Ishikawa (cell line): ENCODE measurements at regions not wholly inside any gene's neighbourhood (a gene's known extent, or its start where the extent isn't known, plus 50 kb on each side); places are given as distances from the start of the nearest gene placed in this dataset.

ENCODE experiments used
- CEBPB ChIP-seq: IDR thresholded peaks from 2 replicates; pipeline ENCODE4 v1.6.1; 2012
- CREB1 ChIP-seq: IDR thresholded peaks from 2 replicates; pipeline ENCODE4 v1.6.1; 2012; ENCODE audit warnings: low read depth
- EGR1 ChIP-seq: IDR thresholded peaks from 2 replicates; pipeline ENCODE4 v1.6.1; 2012
- EP300 ChIP-seq: IDR thresholded peaks from 2 replicates; pipeline ENCODE4 v1.6.1; 2012; ENCODE audit warnings: borderline replicate concordance
- FOXM1 ChIP-seq: IDR thresholded peaks from 2 replicates; pipeline ENCODE4 v1.6.1; 2012; ENCODE audit warnings: low read depth, borderline replicate concordance
- NFIC ChIP-seq: IDR thresholded peaks from 2 replicates; pipeline ENCODE4 v1.6.1; 2012
- RAD21 ChIP-seq: IDR thresholded peaks from 2 replicates; pipeline ENCODE4 v1.6.1; 2012; ENCODE audit warnings: low read depth
- TAF1 ChIP-seq: IDR thresholded peaks from 2 replicates; pipeline ENCODE4 v1.6.1; 2012; ENCODE audit warnings: low read depth, mild to moderate bottlenecking
- TCF12 ChIP-seq: IDR thresholded peaks from 2 replicates; pipeline ENCODE4 v1.6.1; 2012; ENCODE audit warnings: low read depth
- TEAD4 ChIP-seq: IDR thresholded peaks from 2 replicates; pipeline ENCODE4 v1.6.1; 2012
- YY1 ChIP-seq: IDR thresholded peaks from 2 replicates; pipeline ENCODE4 v1.6.1; 2012; ENCODE audit warnings: low read depth
- ZBTB7A ChIP-seq: IDR thresholded peaks from 2 replicates; pipeline ENCODE4 v1.6.1; 2012; ENCODE audit warnings: low read depth
- TF ChIP-seq, protein P1 (sequence below): IDR thresholded peaks from 2 replicates; pipeline ENCODE4 v1.6.1; 2012
- TF ChIP-seq, protein P2 (sequence below): IDR thresholded peaks from 2 replicates; pipeline ENCODE4 v1.6.1; 2012; ENCODE audit warnings: low read depth, mild to moderate bottlenecking
- TF ChIP-seq, protein P3 (sequence below): IDR thresholded peaks from 2 replicates; pipeline ENCODE4 v1.6.1; 2012

DNA sequence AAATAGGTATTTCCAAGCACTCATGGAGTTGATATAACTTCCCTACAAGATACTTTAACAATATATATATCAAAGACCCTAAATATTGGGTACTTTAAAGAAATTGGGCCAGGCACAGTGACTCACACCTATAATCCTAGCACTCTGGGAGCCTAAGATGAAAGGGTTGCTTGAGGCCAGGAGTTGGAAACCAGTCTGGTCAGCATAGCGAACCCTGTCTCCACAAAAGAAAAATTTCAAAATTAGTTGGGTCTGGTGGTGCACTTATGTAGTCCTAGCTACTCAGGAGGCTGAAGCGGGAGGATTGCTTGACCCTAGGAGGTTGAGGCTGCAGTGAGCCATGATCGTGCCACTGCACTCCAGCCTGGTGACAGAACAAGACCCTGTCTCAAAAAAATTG, 393.9 kb upstream of the DEPDC1 start:
- TF ChIP-seq TEAD4 (no peak), TAF1 (no peak), YY1 (no peak), NFIC (no peak), ZBTB7A (no peak), RAD21 (no peak), CEBPB (no peak), TCF12 (no peak), EGR1 (no peak), CREB1 (no peak), FOXM1 (no peak)
- TF ChIP-seq, protein P1, sequence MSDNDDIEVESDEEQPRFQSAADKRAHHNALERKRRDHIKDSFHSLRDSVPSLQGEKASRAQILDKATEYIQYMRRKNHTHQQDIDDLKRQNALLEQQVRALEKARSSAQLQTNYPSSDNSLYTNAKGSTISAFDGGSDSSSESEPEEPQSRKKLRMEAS: no peak
- TF ChIP-seq, protein P2, sequence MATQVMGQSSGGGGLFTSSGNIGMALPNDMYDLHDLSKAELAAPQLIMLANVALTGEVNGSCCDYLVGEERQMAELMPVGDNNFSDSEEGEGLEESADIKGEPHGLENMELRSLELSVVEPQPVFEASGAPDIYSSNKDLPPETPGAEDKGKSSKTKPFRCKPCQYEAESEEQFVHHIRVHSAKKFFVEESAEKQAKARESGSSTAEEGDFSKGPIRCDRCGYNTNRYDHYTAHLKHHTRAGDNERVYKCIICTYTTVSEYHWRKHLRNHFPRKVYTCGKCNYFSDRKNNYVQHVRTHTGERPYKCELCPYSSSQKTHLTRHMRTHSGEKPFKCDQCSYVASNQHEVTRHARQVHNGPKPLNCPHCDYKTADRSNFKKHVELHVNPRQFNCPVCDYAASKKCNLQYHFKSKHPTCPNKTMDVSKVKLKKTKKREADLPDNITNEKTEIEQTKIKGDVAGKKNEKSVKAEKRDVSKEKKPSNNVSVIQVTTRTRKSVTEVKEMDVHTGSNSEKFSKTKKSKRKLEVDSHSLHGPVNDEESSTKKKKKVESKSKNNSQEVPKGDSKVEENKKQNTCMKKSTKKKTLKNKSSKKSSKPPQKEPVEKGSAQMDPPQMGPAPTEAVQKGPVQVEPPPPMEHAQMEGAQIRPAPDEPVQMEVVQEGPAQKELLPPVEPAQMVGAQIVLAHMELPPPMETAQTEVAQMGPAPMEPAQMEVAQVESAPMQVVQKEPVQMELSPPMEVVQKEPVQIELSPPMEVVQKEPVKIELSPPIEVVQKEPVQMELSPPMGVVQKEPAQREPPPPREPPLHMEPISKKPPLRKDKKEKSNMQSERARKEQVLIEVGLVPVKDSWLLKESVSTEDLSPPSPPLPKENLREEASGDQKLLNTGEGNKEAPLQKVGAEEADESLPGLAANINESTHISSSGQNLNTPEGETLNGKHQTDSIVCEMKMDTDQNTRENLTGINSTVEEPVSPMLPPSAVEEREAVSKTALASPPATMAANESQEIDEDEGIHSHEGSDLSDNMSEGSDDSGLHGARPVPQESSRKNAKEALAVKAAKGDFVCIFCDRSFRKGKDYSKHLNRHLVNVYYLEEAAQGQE: no peak

DNA sequence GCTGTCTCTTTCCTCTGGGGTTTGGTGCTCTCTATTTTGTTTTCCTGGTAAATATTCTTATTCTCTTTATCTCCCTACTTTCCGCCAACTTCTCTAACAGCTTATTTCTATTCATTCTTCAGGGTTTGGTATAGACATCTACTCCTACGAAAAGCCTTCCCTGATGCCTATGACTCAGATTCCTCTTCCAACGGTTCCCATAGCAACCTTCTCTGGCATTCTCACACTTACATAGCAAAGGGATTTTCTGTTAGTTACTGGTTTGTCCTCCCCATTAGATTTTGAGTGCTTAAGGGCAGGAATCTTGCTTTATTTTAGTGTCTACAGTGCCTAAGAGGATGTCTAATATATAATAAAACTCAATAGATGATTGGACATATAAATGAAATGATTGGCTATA, 407.6 kb upstream of the DEPDC1 start:
- no peak for TF ChIP-seq TAF1
- TF ChIP-seq YY1: no peak
- TF ChIP-seq RAD21: no peak
- TF ChIP-seq, protein P3, sequence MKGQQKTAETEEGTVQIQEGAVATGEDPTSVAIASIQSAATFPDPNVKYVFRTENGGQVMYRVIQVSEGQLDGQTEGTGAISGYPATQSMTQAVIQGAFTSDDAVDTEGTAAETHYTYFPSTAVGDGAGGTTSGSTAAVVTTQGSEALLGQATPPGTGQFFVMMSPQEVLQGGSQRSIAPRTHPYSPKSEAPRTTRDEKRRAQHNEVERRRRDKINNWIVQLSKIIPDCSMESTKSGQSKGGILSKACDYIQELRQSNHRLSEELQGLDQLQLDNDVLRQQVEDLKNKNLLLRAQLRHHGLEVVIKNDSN: no peak

DNA sequence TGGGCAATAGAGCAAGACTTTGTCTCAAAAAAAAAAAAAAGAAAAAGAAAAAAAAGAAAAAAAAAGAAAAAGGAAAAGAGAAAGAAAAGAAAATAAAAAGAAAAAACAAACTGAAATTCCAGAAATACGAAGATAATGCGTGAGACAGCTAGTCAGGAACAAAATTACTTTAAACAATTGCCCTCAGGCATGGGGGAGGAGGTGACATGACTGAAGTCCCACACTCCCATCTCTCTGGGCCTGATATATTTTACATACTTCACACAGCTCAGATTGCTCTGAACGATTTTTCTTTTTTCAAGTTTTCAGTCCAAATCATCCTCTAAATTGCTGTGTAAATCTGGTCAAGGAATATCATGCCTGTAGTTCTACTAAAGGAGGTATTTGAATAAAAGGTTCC, 409.5 kb upstream of the DEPDC1 start:
- TF ChIP-seq YY1: no peak
- TF ChIP-seq FOXM1: no peak
- TF ChIP-seq, protein P1: no peak
- no peak for TF ChIP-seq EP300
- TF ChIP-seq TCF12: no peak
- TF ChIP-seq TEAD4: no peak
- no peak for TF ChIP-seq EGR1

DNA sequence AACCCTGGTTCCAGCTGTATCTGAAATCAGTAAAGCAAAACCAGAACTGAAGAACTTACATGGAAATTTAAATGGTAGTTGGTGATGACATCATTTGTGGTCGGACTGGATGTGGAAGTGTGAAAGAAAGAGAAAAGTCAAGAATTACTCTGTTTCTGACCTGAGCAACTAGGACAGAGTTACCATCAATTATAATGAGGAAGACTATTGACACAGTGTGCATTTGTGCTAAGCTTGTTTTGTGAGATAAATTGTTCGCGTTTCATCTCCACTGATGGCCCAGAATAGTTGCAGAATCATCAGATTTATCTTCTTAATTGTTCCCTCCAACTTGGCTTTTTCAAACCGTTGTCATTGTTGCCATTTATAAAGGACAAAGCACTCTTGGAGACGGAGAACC, 410.6 kb upstream of the DEPDC1 start:
- no peak for TF ChIP-seq EGR1
- no peak for TF ChIP-seq FOXM1
- TF ChIP-seq, protein P3: no peak
- no peak for TF ChIP-seq YY1
- TF ChIP-seq EP300: no peak
- no peak for TF ChIP-seq TEAD4
- TF ChIP-seq CREB1: no peak
- TF ChIP-seq NFIC: no peak
- TF ChIP-seq, protein P1: no peak
- TF ChIP-seq ZBTB7A: no peak
- TF ChIP-seq CEBPB: no peak
- no peak for TF ChIP-seq TAF1
- TF ChIP-seq TCF12: no peak
- no peak for TF ChIP-seq RAD21

DNA sequence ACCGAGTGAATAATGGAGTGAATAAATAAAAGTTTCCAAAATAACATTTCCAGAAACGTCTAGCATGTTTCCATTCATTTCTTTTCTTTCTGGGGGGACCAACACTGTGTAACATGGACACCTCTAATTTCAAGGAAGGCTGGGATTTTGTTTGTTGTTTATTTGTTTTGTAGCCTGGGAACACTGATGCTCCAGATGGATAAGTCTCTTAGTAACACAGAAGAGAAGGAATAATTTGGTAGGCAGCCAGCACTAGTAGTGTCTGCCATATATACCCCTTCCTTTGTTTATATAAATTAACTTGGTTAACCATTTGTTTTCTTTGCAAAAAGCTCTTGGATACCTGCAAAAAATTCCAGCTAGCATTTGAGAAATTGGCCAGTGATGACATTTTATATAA, 411.4 kb upstream of the DEPDC1 start:
- TF ChIP-seq FOXM1 (no peak), TCF12 (no peak), CEBPB (no peak), EGR1 (no peak), CREB1 (no peak), ZBTB7A (no peak), TEAD4 (no peak), EP300 (no peak), RAD21 (no peak), YY1 (no peak)
- TF ChIP-seq, protein P3: no peak
- TF ChIP-seq, protein P1: no peak
- TF ChIP-seq, protein P2: no peak
